GM12878 (cell line): ENCODE measurements at regions not wholly inside any gene's neighbourhood (a gene's known extent, or its start where the extent isn't known, plus 50 kb on each side); places are given as distances from the start of the nearest gene placed in this dataset.

Experiments
- ATAC-seq: fragments of 200-7000 bp; cut with Tn5 transposase; 3 replicates; pipeline ENCODE4 v1.9.1; 2020; ENCODE audit warnings: mild to moderate bottlenecking, moderate library complexity
- BruUV-seq: library from RNA; stranded (reverse); fragments of 400-500 nt; replicated peaks from 2 replicates; lab custom pipeline; 2021; lab: Mats Ljungman, UMichigan
- CTCF ChIA-PET: fragments of 300-600 bp; sonication (Branson Sonifier 250); formaldehyde crosslinking; extraction: SDS; loops from one replicate; lab custom pipeline; 2021; ENCODE audit warnings: inconsistent platforms; lab: Yijun Ruan, JAX
- POLR2A ChIA-PET: fragments of 350-600 bp; formaldehyde crosslinking; extraction: SDS; loops from one replicate; lab custom pipeline; 2021; ENCODE audit warnings: inconsistent platforms; lab: Charles Lee
- RAD21 ChIA-PET: fragments of 300-600 bp; sonication (Branson Sonifier 250); formaldehyde crosslinking; loops from one replicate; lab custom pipeline; 2023; ENCODE audit warnings: antibody characterized with exemption; ENCODE audit not compliant: unreplicated experiment; lab: Charles Lee
- SMC1A ChIA-PET: fragments of 300-600 bp; sonication (Branson Sonifier 250); formaldehyde crosslinking; loops from one replicate; lab custom pipeline; 2023; ENCODE audit not compliant: unreplicated experiment, uncharacterized antibody; lab: Charles Lee
- DNase-seq: peaks from one replicate; pipeline ENCODE4 v3.0.0-alpha.2; 2011; ENCODE audit warnings: low read depth, low spot score
- FAIRE-seq: peaks from 3 replicates; lab custom pipeline; 2011; peaks lifted over from hg19 to GRCh38; lab: Jason Lieb, UNC
- H2AFZ ChIP-seq: 2 replicates; pipeline ENCODE4 v1.6.0; 2011; ENCODE audit warnings: low read depth, low read length, control low read depth; ENCODE audit not compliant: control insufficient read depth
- H3K27ac ChIP-seq: 2 replicates; pipeline ENCODE4 v1.5.1; 2011; ENCODE audit warnings: control low read depth; ENCODE audit not compliant: control insufficient read depth, insufficient read depth
- H3K27me3 ChIP-seq, 2 experiments: replicated peaks in 1 of 2; 2 replicates each; pipeline versions ENCODE4 v1.6.0 to v1.6.1; 2011; ENCODE audit warnings: low read length in 1 of 2; ENCODE audit not compliant: control insufficient read depth in 2 of 2, insufficient read depth in 2 of 2
- H3K36me3 ChIP-seq, 2 experiments: 2 replicates each; pipeline ENCODE4 v1.5.1; 2011; ENCODE audit warnings: low read length in 1 of 2; ENCODE audit not compliant: control insufficient read depth in 2 of 2, insufficient read depth in 2 of 2
- H3K4me1 ChIP-seq: 2 replicates; pipeline ENCODE4 v1.6.1; 2011; ENCODE audit warnings: mild to moderate bottlenecking, low read length, moderate library complexity, mixed read lengths; ENCODE audit not compliant: control insufficient read depth, insufficient read depth
- H3K4me2 ChIP-seq: 2 replicates; pipeline ENCODE4 v1.6.0; 2011; ENCODE audit warnings: control low read depth; ENCODE audit not compliant: control insufficient read depth, insufficient read depth
- H3K4me3 ChIP-seq: fragments of 200-600 bp; sonication (generic); 2 replicates; pipeline ENCODE4 v1.5.1; 2016
- H3K79me2 ChIP-seq: 2 replicates; pipeline ENCODE4 v1.6.0; 2011; ENCODE audit warnings: low read length; ENCODE audit not compliant: control insufficient read depth, insufficient read depth
- H3K9ac ChIP-seq: 2 replicates; pipeline ENCODE4 v1.8.0; 2011; ENCODE audit warnings: low read length, control low read depth, mixed read lengths; ENCODE audit not compliant: control insufficient read depth, insufficient read depth
- H3K9me3 ChIP-seq: replicated peaks from 3 replicates; pipeline ENCODE4 v1.5.1; 2011; ENCODE audit warnings: mild to moderate bottlenecking, low read length; ENCODE audit not compliant: control insufficient read depth, insufficient read depth
- H4K20me1 ChIP-seq: 2 replicates; pipeline ENCODE4 v1.6.0; 2011; ENCODE audit not compliant: control insufficient read depth, insufficient read depth
- BMI1 ChIP-seq: fragments of 450-650 bp; IDR thresholded peaks from 2 replicates; pipeline ENCODE4 v1.6.1; 2016; ENCODE audit warnings: mild to moderate bottlenecking, moderate library complexity, borderline replicate concordance
- CHD1 ChIP-seq: IDR thresholded peaks from 2 replicates; pipeline ENCODE4 v1.6.1; 2012; ENCODE audit warnings: low read depth, low read length, improper control_type of control experiment
- CREM ChIP-seq: IDR thresholded peaks from 2 replicates; pipeline ENCODE4 v1.6.1; 2014; ENCODE audit warnings: antibody characterized with exemption, low read depth
- EP300 ChIP-seq, 2 experiments: fragments of 150-350 bp in 1 of 2; IDR thresholded peaks; 2 replicates each; pipeline ENCODE4 v1.6.1; 2011 to 2012; ENCODE audit warnings: low read depth in 2 of 2, low read length in 2 of 2, borderline replicate concordance in 1 of 2, improper control_type of control experiment in 1 of 2, inconsistent platforms in 1 of 2; ENCODE audit not compliant: control insufficient read depth in 1 of 2
- IKZF1 ChIP-seq: fragments of 450-650 bp; conservative IDR thresholded peaks from 2 replicates; pipeline ENCODE4 v1.6.1; 2017; ENCODE audit warnings: antibody characterized with exemption, mild to moderate bottlenecking
- JUNB ChIP-seq: IDR thresholded peaks from 2 replicates; pipeline ENCODE4 v1.6.1; 2016; ENCODE audit warnings: antibody characterized with exemption, mild to moderate bottlenecking
- JUND ChIP-seq: IDR thresholded peaks from 2 replicates; pipeline ENCODE4 v1.6.1; 2012; ENCODE audit warnings: low read depth, mild to moderate bottlenecking, low read length, improper control_type of control experiment, moderate library complexity
- NFYB ChIP-seq: IDR thresholded peaks from 2 replicates; pipeline ENCODE4 v1.6.1; 2011; ENCODE audit warnings: low read depth, mild to moderate bottlenecking, low read length, improper control_type of control experiment, moderate library complexity; ENCODE audit not compliant: insufficient read depth
- POLR2AphosphoS2 ChIP-seq: IDR thresholded peaks from 2 replicates; pipeline ENCODE4 v1.6.1; 2011; ENCODE audit warnings: low read depth, mild to moderate bottlenecking, low read length, improper control_type of control experiment, moderate library complexity
- RAD51 ChIP-seq: fragments of 450-650 bp; IDR thresholded peaks from 2 replicates; pipeline ENCODE4 v1.6.1; 2016; ENCODE audit warnings: moderate library complexity, mild to moderate bottlenecking, inconsistent platforms
- SREBF2 ChIP-seq: IDR thresholded peaks from 2 replicates; pipeline ENCODE4 v1.6.1; 2012; ENCODE audit warnings: mild to moderate bottlenecking, low read length
- STAT3 ChIP-seq: IDR thresholded peaks from 2 replicates; pipeline ENCODE4 v1.6.1; 2011; ENCODE audit warnings: low read depth, low read length, improper control_type of control experiment
- TCF12 ChIP-seq: IDR thresholded peaks from 2 replicates; pipeline ENCODE4 v1.6.1; 2011; ENCODE audit warnings: low read depth, mild to moderate bottlenecking, low read length
- ZBTB40 ChIP-seq: fragments of 450-650 bp; IDR thresholded peaks from 2 replicates; pipeline ENCODE4 v1.6.1; 2016; ENCODE audit warnings: mild to moderate bottlenecking, moderate library complexity, borderline replicate concordance
- in situ Hi-C: fragments of 300-500 bp; cut with MboI; formaldehyde crosslinking; loops from 9 replicates; pipeline ENCODE4 v1.14.3; 2018; ENCODE audit warnings: mixed read lengths
- intact Hi-C: fragments of 100-400 bp; cut with micrococcal nuclease; formaldehyde crosslinking; loops from one replicate; pipeline ENCODE4 v1.14.2; 2022; ENCODE audit not compliant: unreplicated experiment
- TF ChIP-seq, protein P1 (sequence below): fragments of 450-650 bp; IDR thresholded peaks from 2 replicates; pipeline ENCODE4 v1.6.1; 2016; ENCODE audit warnings: mild to moderate bottlenecking
- TF ChIP-seq, protein P2 (sequence below): fragments of 450-650 bp; formaldehyde crosslinking; IDR thresholded peaks from 2 replicates; pipeline ENCODE4 v1.4.0; 2022; ENCODE audit warnings: mild to moderate bottlenecking, moderate library complexity
- TF ChIP-seq, protein P3 (sequence below): IDR thresholded peaks from 2 replicates; pipeline ENCODE4 v1.6.1; 2012; ENCODE audit warnings: low read depth, low read length, improper control_type of control experiment

DNA sequence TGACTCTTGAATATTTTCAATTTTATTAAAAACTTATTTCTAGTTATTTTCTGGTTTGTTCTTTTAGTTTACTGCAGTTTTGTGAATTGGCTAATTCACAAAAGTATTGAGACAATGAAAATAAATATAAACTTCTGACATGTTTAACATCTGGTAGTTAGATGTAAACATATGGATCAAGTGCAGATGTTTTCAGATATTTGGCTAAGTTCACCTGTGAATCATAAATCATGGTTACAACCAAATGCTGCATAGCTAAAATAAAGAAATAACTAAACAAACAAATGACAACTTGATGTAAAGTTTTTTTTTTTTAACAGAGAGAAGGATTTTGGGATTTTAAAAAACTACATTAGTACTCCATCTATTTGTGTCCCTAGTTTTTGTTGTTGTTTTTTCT lies 484.6 kb downstream of the SLCO4C1 start:
- Histone ChIP-seq H3K9me3 (no peaks in the 10 kb centered on the region), H3K79me2 (no peaks in the 10 kb centered on the region), H3K27me3 (no peaks in the 10 kb centered on the region), H3K4me3 (no peak overlapping the region), H3K36me3 (no peaks in the 10 kb centered on the region), H2AFZ (no peak overlapping the region), H3K27ac (no peak overlapping the region), H3K4me2 (no peak overlapping the region), H4K20me1 (no peaks in the 10 kb centered on the region), H3K4me1 (no peaks in the 10 kb centered on the region), H3K9ac (no peak overlapping the region)
- ChIA-PET RAD21 (no interaction called here), SMC1A (no interaction called here), POLR2A (no interaction called here), CTCF (no interaction called here)
- in situ Hi-C loops (no loop called here), intact Hi-C loops (no loop called here)
- ATAC-seq (no peak), FAIRE-seq (no peak), DNase-seq (no peak)
- no TSS peak for BruUV-seq
- TF ChIP-seq JUNB (no peak), TCF12 (no peak), CREM (no peak), ZBTB40 (no peak), EP300 (IDR thresholded peaks at IDR 0.05; ENCODE audit: borderline replicate concordance in 1 of 2, control insufficient read depth in 1 of 2, low read depth in 2 of 2, low read length in 2 of 2) (no peak), POLR2AphosphoS2 (no peak), BMI1 (no peak), IKZF1 (no peak), SREBF2 (no peak), RAD51 (no peak), CHD1 (no peak), STAT3 (no peak), NFYB (no peak), JUND (no peak)
- TF ChIP-seq, protein P1, sequence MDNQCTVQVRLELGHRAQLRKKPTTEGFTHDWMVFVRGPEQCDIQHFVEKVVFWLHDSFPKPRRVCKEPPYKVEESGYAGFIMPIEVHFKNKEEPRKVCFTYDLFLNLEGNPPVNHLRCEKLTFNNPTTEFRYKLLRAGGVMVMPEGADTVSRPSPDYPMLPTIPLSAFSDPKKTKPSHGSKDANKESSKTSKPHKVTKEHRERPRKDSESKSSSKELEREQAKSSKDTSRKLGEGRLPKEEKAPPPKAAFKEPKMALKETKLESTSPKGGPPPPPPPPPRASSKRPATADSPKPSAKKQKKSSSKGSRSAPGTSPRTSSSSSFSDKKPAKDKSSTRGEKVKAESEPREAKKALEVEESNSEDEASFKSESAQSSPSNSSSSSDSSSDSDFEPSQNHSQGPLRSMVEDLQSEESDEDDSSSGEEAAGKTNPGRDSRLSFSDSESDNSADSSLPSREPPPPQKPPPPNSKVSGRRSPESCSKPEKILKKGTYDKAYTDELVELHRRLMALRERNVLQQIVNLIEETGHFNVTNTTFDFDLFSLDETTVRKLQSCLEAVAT = no peak
- TF ChIP-seq, protein P2, sequence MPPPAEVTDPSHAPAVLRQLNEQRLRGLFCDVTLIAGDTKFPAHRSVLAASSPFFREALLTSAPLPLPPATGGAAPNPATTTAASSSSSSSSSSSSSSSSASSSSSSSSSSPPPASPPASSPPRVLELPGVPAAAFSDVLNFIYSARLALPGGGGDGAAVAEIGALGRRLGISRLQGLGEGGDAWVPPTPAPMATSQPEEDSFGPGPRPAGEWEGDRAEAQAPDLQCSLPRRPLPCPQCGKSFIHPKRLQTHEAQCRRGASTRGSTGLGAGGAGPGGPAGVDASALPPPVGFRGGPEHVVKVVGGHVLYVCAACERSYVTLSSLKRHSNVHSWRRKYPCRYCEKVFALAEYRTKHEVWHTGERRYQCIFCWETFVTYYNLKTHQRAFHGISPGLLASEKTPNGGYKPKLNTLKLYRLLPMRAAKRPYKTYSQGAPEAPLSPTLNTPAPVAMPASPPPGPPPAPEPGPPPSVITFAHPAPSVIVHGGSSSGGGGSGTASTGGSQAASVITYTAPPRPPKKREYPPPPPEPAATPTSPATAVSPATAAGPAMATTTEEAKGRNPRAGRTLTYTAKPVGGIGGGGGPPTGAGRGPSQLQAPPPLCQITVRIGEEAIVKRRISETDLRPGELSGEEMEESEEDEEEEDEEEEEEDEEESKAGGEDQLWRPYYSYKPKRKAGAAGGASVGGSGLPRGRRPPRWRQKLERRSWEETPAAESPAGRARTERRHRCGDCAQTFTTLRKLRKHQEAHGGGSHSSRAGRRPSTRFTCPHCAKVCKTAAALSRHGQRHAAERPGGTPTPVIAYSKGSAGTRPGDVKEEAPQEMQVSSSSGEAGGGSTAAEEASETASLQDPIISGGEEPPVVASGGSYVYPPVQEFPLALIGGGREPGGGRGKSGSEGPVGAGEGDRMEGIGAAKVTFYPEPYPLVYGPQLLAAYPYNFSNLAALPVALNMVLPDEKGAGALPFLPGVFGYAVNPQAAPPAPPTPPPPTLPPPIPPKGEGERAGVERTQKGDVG = no peak
- TF ChIP-seq, protein P3, sequence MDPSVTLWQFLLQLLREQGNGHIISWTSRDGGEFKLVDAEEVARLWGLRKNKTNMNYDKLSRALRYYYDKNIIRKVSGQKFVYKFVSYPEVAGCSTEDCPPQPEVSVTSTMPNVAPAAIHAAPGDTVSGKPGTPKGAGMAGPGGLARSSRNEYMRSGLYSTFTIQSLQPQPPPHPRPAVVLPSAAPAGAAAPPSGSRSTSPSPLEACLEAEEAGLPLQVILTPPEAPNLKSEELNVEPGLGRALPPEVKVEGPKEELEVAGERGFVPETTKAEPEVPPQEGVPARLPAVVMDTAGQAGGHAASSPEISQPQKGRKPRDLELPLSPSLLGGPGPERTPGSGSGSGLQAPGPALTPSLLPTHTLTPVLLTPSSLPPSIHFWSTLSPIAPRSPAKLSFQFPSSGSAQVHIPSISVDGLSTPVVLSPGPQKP = no peak
